ENCODE measurements at regions not wholly inside any gene's neighbourhood (a gene's known extent, or its start where the extent isn't known, plus 50 kb on each side); places are given as distances from the start of the nearest gene placed in this dataset.
A peak's percentile ranks its signal among the peaks of the same experiment; 100 is the strongest.

DNA sequence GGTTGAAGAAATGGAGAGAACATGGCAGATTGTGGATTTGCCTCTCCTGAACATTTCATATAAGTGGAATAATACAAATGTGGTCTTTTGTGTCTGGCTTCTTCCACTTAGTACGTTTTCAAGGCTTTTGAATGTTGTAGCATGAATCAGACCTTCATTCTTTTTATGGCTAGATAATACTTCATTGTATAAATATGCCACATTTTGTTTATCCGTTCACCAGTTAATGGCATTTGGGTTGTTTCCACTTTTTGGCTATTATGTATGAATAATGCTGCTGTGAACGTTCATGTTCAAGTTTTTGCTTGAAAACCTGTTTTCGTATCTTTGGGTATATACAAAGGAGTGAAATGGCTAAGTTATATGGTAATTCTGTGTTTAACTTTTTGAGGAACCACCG, 130.4 kb downstream of the TANC2 start:
- no peak for DNase-seq
- Mint-ChIP-seq H3K27me3 (no peaks in the 10 kb centered on the region), H3K27ac (no peak overlapping the region), H3K36me3 (peaks cover 3 to 7% (median 5%) of the 10 kb centered on the region in 3 donors), H3K4me3 (no peak overlapping the region), H3K9me3 (no peaks in the 10 kb centered on the region), H3K4me1 (peaks cover 0 to 3% (median 3%) of the 10 kb centered on the region in 3 donors)
- Histone ChIP-seq H3K4me3 (ENCODE audit: low read length) (no peak overlapping the region), H3K4me1 (ENCODE audit: insufficient read depth, low read length) (no peaks in the 10 kb centered on the region), H3K36me3 (ENCODE audit: insufficient read depth, low read length) (no peaks in the 10 kb centered on the region), H3K9me3 (ENCODE audit: low read length) (no peaks in the 10 kb centered on the region), H3K27ac (ENCODE audit: low read depth, low read length) (no peak overlapping the region), H3K27me3 (ENCODE audit: insufficient read depth, low read length, poor library complexity, severe bottlenecking) (no peaks in the 10 kb centered on the region)
- ChIA-PET POLR2A (no interaction called here), CTCF (no interaction called here)

DNA sequence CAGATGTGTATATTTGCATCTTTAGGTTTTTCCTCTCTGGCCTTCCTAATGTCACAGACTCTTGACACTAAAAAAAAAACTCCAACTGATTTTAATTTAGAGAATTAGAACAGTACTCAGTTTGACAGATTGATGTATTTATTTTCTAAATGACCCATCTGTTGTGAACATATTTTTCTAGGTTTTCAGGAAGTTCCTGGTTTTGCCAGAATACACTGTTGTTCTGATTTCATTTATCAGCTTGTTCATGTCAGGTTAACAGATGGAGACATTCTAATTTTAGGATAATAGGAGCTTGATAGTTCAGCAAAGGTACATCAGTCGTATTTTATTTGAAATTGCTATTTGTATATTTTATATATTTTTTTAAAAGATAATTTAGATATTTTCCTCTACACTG, 133.4 kb downstream of the TANC2 start:
- no peak overlapping the region for H3K27ac ChIP-seq (ENCODE audit: low read depth, low read length)
- H3K9me3 Mint-ChIP-seq, result no peaks in the 10 kb centered on the region
- no peaks in the 10 kb centered on the region for H3K9me3 ChIP-seq (ENCODE audit: low read length)
- H3K4me1 ChIP-seq (ENCODE audit: insufficient read depth, low read length), result no peaks in the 10 kb centered on the region
- H3K27me3 Mint-ChIP-seq, result no peaks in the 10 kb centered on the region
- ChIA-PET POLR2A (no interaction called here), CTCF (no interaction called here)
- no peak for DNase-seq
- no peaks in the 10 kb centered on the region for H3K27me3 ChIP-seq (ENCODE audit: insufficient read depth, low read length, poor library complexity, severe bottlenecking)
- H3K4me3 ChIP-seq (ENCODE audit: low read length), result no peak overlapping the region
- H3K4me1 Mint-ChIP-seq, result peaks cover 0 to 3% (median 0%) of the 10 kb centered on the region in 3 donors
- H3K27ac Mint-ChIP-seq, result no peak overlapping the region
- H3K36me3 Mint-ChIP-seq, result peaks cover 5 to 12% (median 6%) of the 10 kb centered on the region in 3 donors
- H3K36me3 ChIP-seq (ENCODE audit: insufficient read depth, low read length), result no peaks in the 10 kb centered on the region
- no peak overlapping the region for H3K4me3 Mint-ChIP-seq

DNA sequence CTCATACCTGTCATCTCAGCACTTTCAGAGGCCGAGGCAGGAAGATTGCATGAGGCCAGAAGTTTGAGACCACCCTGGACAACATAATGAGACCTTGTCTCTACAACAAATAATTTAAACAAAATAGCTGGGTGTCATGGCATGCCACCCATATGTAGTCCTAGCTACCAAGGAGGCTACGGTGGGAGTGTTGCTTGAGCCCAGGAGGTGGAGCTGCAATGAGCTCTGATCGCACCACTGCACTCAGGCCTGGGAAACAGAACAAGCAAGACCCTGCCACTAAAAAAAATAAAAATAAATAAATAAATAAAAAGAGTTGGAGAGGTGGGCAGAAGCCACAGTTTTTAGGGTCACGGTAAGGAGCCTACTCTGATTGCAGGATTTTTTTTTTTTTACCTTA, 136.0 kb downstream of the TANC2 start:
- no peaks in the 10 kb centered on the region for H3K9me3 ChIP-seq (ENCODE audit: low read length)
- no peak overlapping the region for H3K4me3 ChIP-seq (ENCODE audit: low read length)
- Mint-ChIP-seq H3K4me1 (no peaks in the 10 kb centered on the region), H3K27me3 (no peaks in the 10 kb centered on the region), H3K36me3 (peaks cover 4 to 12% (median 5%) of the 10 kb centered on the region in 3 donors), H3K9me3 (no peaks in the 10 kb centered on the region), H3K4me3 (no peak overlapping the region), H3K27ac (no peak overlapping the region)
- ChIA-PET CTCF (no interaction called here), POLR2A (no interaction called here)
- no peaks in the 10 kb centered on the region for H3K36me3 ChIP-seq (ENCODE audit: insufficient read depth, low read length)
- no peak for DNase-seq
- no peaks in the 10 kb centered on the region for H3K4me1 ChIP-seq (ENCODE audit: insufficient read depth, low read length)
- no peaks in the 10 kb centered on the region for H3K27me3 ChIP-seq (ENCODE audit: insufficient read depth, low read length, poor library complexity, severe bottlenecking)
- H3K27ac ChIP-seq (ENCODE audit: low read depth, low read length), result no peak overlapping the region

DNA sequence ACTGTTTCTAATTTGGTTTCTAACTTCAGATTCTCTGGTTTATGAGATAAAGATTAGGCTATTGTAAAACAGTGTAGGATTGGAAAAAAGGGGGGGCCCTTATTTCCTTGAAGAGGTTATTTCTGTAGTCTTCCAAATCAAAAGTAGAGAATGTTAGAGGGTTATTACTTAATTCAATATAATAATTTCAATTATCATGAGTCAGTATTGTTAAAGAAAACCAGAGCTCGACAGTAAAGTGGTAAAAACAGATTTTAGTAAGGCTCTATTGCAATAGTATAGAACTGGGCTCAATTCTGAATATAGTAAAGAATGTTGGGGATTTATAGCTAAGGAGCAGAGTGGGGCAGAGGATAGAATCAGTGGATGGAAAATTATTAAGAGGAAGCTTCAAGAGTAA, 140.0 kb downstream of the TANC2 start:
- H3K27me3 Mint-ChIP-seq, result no peaks in the 10 kb centered on the region
- Histone ChIP-seq H3K36me3 (ENCODE audit: insufficient read depth, low read length) (no peaks in the 10 kb centered on the region), H3K9me3 (ENCODE audit: low read length) (no peaks in the 10 kb centered on the region), H3K4me3 (ENCODE audit: low read length) (no peak overlapping the region), H3K27me3 (ENCODE audit: insufficient read depth, low read length, poor library complexity, severe bottlenecking) (no peaks in the 10 kb centered on the region), H3K27ac (ENCODE audit: low read depth, low read length) (no peak overlapping the region), H3K4me1 (ENCODE audit: insufficient read depth, low read length) (no peaks in the 10 kb centered on the region)
- H3K4me3 Mint-ChIP-seq, result no peak overlapping the region
- ChIA-PET CTCF (no interaction called here), POLR2A (no interaction called here)
- H3K27ac Mint-ChIP-seq, result peak overlapping the region in 1 of 8 donors; percentile 86
- DNase-seq, result no peak
- no peaks in the 10 kb centered on the region for H3K4me1 Mint-ChIP-seq
- H3K36me3 Mint-ChIP-seq, result peaks cover 4 to 5% (median 5%) of the 10 kb centered on the region in 3 donors
- H3K9me3 Mint-ChIP-seq, result no peaks in the 10 kb centered on the region

DNA sequence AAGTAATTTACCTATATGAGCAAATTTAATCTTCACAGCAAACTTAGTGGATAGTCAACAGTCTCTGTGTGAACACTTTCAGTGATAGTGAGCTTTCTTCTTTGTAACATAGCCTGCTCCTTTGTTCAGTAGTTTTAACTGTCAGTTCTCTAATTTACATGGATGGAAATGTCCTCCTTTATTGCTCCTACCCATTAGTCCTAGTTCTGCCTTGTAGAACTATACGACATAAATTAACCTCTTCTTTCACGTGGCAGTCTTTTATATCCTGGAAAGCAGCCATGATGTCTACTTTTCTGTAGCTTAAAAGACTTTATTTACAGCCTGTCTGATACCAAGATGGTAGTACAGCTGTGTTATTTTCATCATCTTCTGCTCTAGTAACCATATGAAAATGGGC, 143.6 kb downstream of the TANC2 start:
- ChIA-PET CTCF (no interaction called here), POLR2A (no interaction called here)
- no peaks in the 10 kb centered on the region for H3K36me3 Mint-ChIP-seq
- no peaks in the 10 kb centered on the region for H3K27me3 Mint-ChIP-seq
- no peak for DNase-seq
- no peaks in the 10 kb centered on the region for H3K9me3 Mint-ChIP-seq
- H3K27ac ChIP-seq (ENCODE audit: low read depth, low read length), result no peak overlapping the region
- no peaks in the 10 kb centered on the region for H3K27me3 ChIP-seq (ENCODE audit: insufficient read depth, low read length, poor library complexity, severe bottlenecking)
- no peaks in the 10 kb centered on the region for H3K9me3 ChIP-seq (ENCODE audit: low read length)
- no peak overlapping the region for H3K4me3 Mint-ChIP-seq
- no peak overlapping the region for H3K4me3 ChIP-seq (ENCODE audit: low read length)
- H3K4me1 Mint-ChIP-seq, result peaks cover 0 to 1% (median 0%) of the 10 kb centered on the region in 3 donors
- no peaks in the 10 kb centered on the region for H3K4me1 ChIP-seq (ENCODE audit: insufficient read depth, low read length)
- H3K27ac Mint-ChIP-seq, result peak overlapping the region in 1 of 8 donors; percentile 17
- no peaks in the 10 kb centered on the region for H3K36me3 ChIP-seq (ENCODE audit: insufficient read depth, low read length)

DNA sequence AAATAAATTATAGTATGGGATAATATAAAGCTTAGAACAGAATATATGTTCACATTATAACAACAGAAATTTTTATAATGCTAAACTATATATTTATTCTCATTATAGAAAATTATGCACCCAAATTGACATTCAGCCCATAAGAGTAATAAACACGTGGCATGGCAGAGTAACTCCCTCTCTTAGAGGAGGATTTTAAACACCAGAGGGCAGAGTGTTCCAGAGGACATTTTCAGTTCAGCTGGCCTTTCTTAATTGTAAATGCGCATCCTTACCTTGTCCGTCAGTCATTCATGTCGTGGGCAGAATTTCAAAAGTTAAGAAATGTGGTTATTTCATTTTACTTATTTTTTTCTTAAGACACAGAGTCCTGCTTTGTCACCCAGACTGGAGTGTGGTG, 147.1 kb downstream of the TANC2 start:
- no peak overlapping the region for H3K4me3 ChIP-seq (ENCODE audit: low read length)
- Mint-ChIP-seq H3K27me3 (no peaks in the 10 kb centered on the region), H3K4me3 (no peak overlapping the region), H3K4me1 (peaks cover 0 to 1% (median 0%) of the 10 kb centered on the region in 3 donors), H3K36me3 (no peaks in the 10 kb centered on the region), H3K9me3 (no peaks in the 10 kb centered on the region), H3K27ac (no peak overlapping the region)
- H3K27ac ChIP-seq (ENCODE audit: low read depth, low read length), result no peak overlapping the region
- no peaks in the 10 kb centered on the region for H3K9me3 ChIP-seq (ENCODE audit: low read length)
- no peaks in the 10 kb centered on the region for H3K4me1 ChIP-seq (ENCODE audit: insufficient read depth, low read length)
- H3K27me3 ChIP-seq (ENCODE audit: insufficient read depth, low read length, poor library complexity, severe bottlenecking), result no peaks in the 10 kb centered on the region
- no peaks in the 10 kb centered on the region for H3K36me3 ChIP-seq (ENCODE audit: insufficient read depth, low read length)
- ChIA-PET POLR2A (no interaction called here), CTCF (no interaction called here)
- no peak for DNase-seq

DNA sequence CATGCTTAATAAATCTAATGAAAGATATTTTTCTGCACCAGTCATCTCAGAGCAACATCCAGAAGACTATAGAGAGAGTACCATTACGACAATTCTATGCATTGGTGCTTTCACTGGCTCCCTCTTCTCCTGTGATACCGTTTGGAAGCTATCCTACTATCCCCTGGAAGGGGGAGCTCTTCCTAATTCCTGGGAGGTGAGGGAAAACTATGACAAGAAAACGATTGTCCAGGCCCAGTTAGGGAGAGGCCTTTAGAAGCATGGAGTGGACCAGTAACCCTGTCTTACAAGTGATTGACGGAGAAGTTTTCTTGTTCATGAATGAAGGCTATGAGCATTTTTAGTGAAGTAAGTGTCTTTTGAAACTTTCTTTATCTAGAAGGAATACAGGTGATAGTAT, 150.2 kb downstream of the TANC2 start:
- no peaks in the 10 kb centered on the region for H3K27me3 Mint-ChIP-seq

DNA sequence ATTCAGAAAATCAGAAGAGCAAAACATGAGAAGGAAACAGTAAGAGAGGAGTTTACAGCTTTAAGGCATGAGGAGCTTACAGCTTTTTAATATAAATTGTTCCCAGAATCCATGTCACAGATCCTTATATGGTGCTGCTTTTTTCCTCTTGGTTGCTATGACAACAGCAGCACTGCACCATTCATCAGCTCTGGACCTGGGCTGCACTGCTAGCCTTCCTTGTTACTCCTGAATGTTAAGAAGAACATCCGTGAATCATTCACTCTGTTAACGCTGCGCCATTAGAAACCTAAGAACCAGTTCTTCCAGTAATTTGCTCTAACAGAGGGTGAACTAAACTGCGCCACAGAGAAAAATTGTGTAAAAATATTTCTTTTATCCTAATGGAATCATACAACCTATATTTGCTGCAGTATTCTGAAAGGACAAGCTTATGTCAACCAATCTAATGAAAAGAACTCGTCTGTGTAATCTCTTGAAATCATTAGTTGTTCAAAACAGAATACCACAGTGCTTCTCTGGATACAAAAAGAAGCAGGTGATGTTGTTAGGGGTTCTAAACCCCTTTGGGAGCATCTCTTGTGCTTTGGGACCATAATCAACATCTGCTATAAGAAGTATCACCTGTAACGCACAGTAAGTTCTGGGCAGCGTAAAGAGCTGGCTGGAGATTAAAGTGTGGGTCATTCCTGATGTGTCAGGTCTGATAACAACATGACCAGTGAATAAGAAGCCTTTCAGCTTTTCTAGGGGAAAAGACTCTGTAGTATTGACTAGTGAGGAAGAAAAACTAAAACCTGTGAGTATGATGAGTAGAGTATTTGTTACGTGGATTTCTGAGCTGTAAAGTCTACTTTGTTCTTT, 151.2 kb downstream of the TANC2 start:
- CTCF ChIA-PET, result no interaction called here

More for the DNA sequence above, 150.2 kb downstream of the TANC2 start:
- ChIA-PET POLR2A (no interaction called here), CTCF (no interaction called here)
- H3K36me3 Mint-ChIP-seq, result no peaks in the 10 kb centered on the region
- Histone ChIP-seq H3K27ac (ENCODE audit: low read depth, low read length) (no peak overlapping the region), H3K4me3 (ENCODE audit: low read length) (no peak overlapping the region), H3K36me3 (ENCODE audit: insufficient read depth, low read length) (no peaks in the 10 kb centered on the region), H3K9me3 (ENCODE audit: low read length) (no peaks in the 10 kb centered on the region), H3K27me3 (ENCODE audit: insufficient read depth, low read length, poor library complexity, severe bottlenecking) (no peaks in the 10 kb centered on the region), H3K4me1 (ENCODE audit: insufficient read depth, low read length) (no peaks in the 10 kb centered on the region)
- DNase-seq, result no peak
- H3K4me3 Mint-ChIP-seq, result no peak overlapping the region
- H3K27ac Mint-ChIP-seq, result no peak overlapping the region
- H3K4me1 Mint-ChIP-seq, result peaks cover 0 to 1% (median 0%) of the 10 kb centered on the region in 3 donors
- no peaks in the 10 kb centered on the region for H3K9me3 Mint-ChIP-seq

More for the DNA sequence above, 151.2 kb downstream of the TANC2 start:
- Histone ChIP-seq H3K9me3 (ENCODE audit: low read length) (no peaks in the 10 kb centered on the region), H3K4me1 (ENCODE audit: insufficient read depth, low read length) (no peaks in the 10 kb centered on the region), H3K36me3 (ENCODE audit: insufficient read depth, low read length) (no peaks in the 10 kb centered on the region), H3K27me3 (ENCODE audit: insufficient read depth, low read length, poor library complexity, severe bottlenecking) (no peaks in the 10 kb centered on the region), H3K27ac (ENCODE audit: low read depth, low read length) (no peak overlapping the region), H3K4me3 (ENCODE audit: low read length) (no peak overlapping the region)
- peaks cover 0 to under 1% (median 0%) of the 10 kb centered on the region in 3 donors for H3K4me1 Mint-ChIP-seq
- no peaks in the 10 kb centered on the region for H3K27me3 Mint-ChIP-seq
- POLR2A ChIA-PET, result no interaction called here
- no peaks in the 10 kb centered on the region for H3K36me3 Mint-ChIP-seq
- no peaks in the 10 kb centered on the region for H3K9me3 Mint-ChIP-seq
- no peak overlapping the region for H3K4me3 Mint-ChIP-seq
- no peak overlapping the region for H3K27ac Mint-ChIP-seq
- no peak for DNase-seq

Data from CD8-positive, alpha-beta memory T cell (primary cell).